OCI-LY7 (cell line): ENCODE measurements at regions not wholly inside any gene's neighbourhood (a gene's known extent, or its start where the extent isn't known, plus 50 kb on each side); places are given as distances from the start of the nearest gene placed in this dataset.

ENCODE experiments used
- BruUV-seq: library from RNA; stranded (reverse); fragments of 400-500 nt; replicated peaks from 2 replicates; lab custom pipeline; 2021; lab: Mats Ljungman, UMichigan
- CTCF ChIA-PET: fragments of 300-600 bp; sonication (Branson Sonifier 250); formaldehyde crosslinking; loops from one replicate; lab custom pipeline; 2022; ENCODE audit warnings: antibody characterized with exemption; ENCODE audit not compliant: unreplicated experiment; lab: Charles Lee
- POLR2A ChIA-PET: fragments of 300-600 bp; sonication (Branson Sonifier 250); formaldehyde crosslinking; loops from one replicate; lab custom pipeline; 2022; ENCODE audit warnings: antibody characterized with exemption; lab: Charles Lee
- DNase-seq: peaks from one replicate; pipeline ENCODE4 v3.0.0-alpha.2; 2015; ENCODE audit warnings: low spot score
- H2AFZ ChIP-seq: fragments of 200-600 bp; sonication (generic), shearing (Covaris generic); 2 replicates; pipeline ENCODE4 v1.6.1; 2014; ENCODE audit warnings: mild to moderate bottlenecking, antibody characterized with exemption, low read length, moderate library complexity
- H3K27ac ChIP-seq: fragments of 200-600 bp; sonication (generic); 2 replicates; pipeline ENCODE4 v1.5.1; 2014; ENCODE audit warnings: mixed run types, low read depth, mild to moderate bottlenecking, moderate library complexity, low read length, inconsistent platforms; ENCODE audit not compliant: poor library complexity, severe bottlenecking
- H3K36me3 ChIP-seq: fragments of 200-600 bp; sonication (generic); 2 replicates; pipeline ENCODE4 v1.6.1; 2014; ENCODE audit warnings: mild to moderate bottlenecking, antibody characterized with exemption, low read length, moderate library complexity, mixed read lengths; ENCODE audit not compliant: insufficient read depth
- H3K4me1 ChIP-seq: fragments of 200-600 bp; sonication (generic); 2 replicates; pipeline ENCODE4 v1.5.1; 2014; ENCODE audit warnings: mild to moderate bottlenecking, low read length; ENCODE audit not compliant: insufficient read depth, poor library complexity, severe bottlenecking
- H3K4me2 ChIP-seq: fragments of 200-600 bp; sonication (generic); 2 replicates; pipeline ENCODE4 v1.6.1; 2014; ENCODE audit warnings: mild to moderate bottlenecking, low read length
- H3K4me3 ChIP-seq: fragments of 200-600 bp; sonication (generic); 2 replicates; pipeline ENCODE4 v1.5.1; 2014; ENCODE audit warnings: mild to moderate bottlenecking, low read depth, low read length; ENCODE audit not compliant: poor library complexity, severe bottlenecking
- H3K79me2 ChIP-seq: fragments of 200-600 bp; sonication (generic); 2 replicates; pipeline ENCODE4 v1.6.1; 2016; ENCODE audit warnings: low read depth, mild to moderate bottlenecking, low read length, moderate library complexity, mixed read lengths; ENCODE audit not compliant: insufficient read depth
- H3K9me2 ChIP-seq: fragments of 200-600 bp; sonication (generic); 2 replicates; pipeline ENCODE4 v1.6.1; 2016; ENCODE audit warnings: mild to moderate bottlenecking, low read length, mixed read lengths; ENCODE audit not compliant: insufficient read depth
- H3K9me3 ChIP-seq: fragments of 200-600 bp; sonication (generic); 2 replicates; pipeline ENCODE4 v1.6.1; 2014; ENCODE audit warnings: mild to moderate bottlenecking, mixed run types, low read length, mixed read lengths
- H4K20me1 ChIP-seq: fragments of 200-600 bp; sonication (generic); 2 replicates; pipeline ENCODE4 v1.6.1; 2014; ENCODE audit warnings: mild to moderate bottlenecking, antibody characterized with exemption, low read length, moderate library complexity, mixed read lengths; ENCODE audit not compliant: insufficient read depth
- EZH2phosphoT487 ChIP-seq: fragments of 200-600 bp; sonication (generic); IDR thresholded peaks from 2 replicates; pipeline ENCODE4 v1.6.1; 2018; ENCODE audit warnings: low read depth, borderline replicate concordance, mild to moderate bottlenecking, mixed run types, antibody characterized with exemption, low read length, moderate library complexity, mixed read lengths
- intact Hi-C: fragments of 100-400 bp; cut with micrococcal nuclease; formaldehyde crosslinking; loops from one replicate; pipeline ENCODE4 v1.10.0; 2022; ENCODE audit not compliant: unreplicated experiment
- TF ChIP-seq, protein P1 (sequence below): fragments of 200-600 bp; sonication (generic); conservative IDR thresholded peaks from 2 replicates; pipeline ENCODE4 v1.5.1; 2014; ENCODE audit warnings: mild to moderate bottlenecking, antibody characterized with exemption, low read length, moderate library complexity, mixed read lengths

DNA sequence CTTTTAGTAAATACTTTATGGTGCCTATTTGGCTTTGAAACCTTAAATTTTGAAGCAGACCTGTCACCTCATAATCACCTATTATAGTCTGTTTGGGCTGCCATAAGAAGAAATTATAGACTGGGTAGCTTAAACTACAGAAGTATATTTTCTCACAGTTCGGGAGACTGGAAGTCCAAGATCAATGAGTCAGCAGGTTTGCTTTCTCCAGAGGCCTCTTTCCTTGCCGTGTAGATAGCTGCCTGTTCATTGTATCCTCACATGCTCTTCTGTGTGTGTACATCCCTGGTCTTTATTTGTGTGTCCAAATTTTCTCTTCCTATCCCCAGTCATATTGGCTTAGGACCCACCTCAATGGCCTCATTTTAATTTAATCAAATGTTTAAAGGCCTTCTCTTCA lies 518.2 kb downstream of the ADGRL2 start:
- intact Hi-C loops: no loop called here
- no peaks in the 10 kb centered on the region for H3K79me2 ChIP-seq
- no peaks in the 10 kb centered on the region for H3K9me3 ChIP-seq
- ChIA-PET POLR2A (interaction anchor here (1.1 kb wide), 1 partner anchor 437 kb away, joined by 3 read pairs; no protein-coding TSS in a partner anchor), CTCF (no interaction called here)
- no peak for TF ChIP-seq EZH2phosphoT487
- TF ChIP-seq, protein P1, sequence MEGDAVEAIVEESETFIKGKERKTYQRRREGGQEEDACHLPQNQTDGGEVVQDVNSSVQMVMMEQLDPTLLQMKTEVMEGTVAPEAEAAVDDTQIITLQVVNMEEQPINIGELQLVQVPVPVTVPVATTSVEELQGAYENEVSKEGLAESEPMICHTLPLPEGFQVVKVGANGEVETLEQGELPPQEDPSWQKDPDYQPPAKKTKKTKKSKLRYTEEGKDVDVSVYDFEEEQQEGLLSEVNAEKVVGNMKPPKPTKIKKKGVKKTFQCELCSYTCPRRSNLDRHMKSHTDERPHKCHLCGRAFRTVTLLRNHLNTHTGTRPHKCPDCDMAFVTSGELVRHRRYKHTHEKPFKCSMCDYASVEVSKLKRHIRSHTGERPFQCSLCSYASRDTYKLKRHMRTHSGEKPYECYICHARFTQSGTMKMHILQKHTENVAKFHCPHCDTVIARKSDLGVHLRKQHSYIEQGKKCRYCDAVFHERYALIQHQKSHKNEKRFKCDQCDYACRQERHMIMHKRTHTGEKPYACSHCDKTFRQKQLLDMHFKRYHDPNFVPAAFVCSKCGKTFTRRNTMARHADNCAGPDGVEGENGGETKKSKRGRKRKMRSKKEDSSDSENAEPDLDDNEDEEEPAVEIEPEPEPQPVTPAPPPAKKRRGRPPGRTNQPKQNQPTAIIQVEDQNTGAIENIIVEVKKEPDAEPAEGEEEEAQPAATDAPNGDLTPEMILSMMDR: no peak
- H3K9me2 ChIP-seq: no peaks in the 10 kb centered on the region
- H3K36me3 ChIP-seq: no peaks in the 10 kb centered on the region
- H3K27ac ChIP-seq: no peak overlapping the region
- H4K20me1 ChIP-seq: no peaks in the 10 kb centered on the region
- no peak overlapping the region for H3K4me2 ChIP-seq
- no peak overlapping the region for H3K4me3 ChIP-seq
- no TSS peak for BruUV-seq
- DNase-seq: no peak
- H2AFZ ChIP-seq: no peak overlapping the region
- H3K4me1 ChIP-seq: no peaks in the 10 kb centered on the region

DNA sequence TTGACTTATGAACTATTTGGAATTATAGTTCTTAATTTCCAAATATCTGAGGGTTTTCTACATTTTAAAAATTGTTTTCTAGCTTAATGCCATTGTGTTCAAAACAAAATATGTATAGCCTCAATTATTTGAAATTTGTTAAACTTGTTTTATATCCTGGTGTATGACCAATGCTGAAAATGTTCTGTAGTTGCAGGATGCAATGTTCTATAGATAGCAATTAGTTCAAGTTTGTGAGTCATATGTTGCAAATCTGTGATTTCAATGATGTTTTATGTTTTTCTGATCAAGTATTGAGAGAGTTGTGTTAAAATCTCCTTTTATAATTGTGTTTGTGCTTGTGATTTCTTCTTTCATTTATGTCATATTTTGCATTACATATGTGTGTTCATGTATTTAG lies 517.5 kb downstream of the ADGRL2 start:
- Histone ChIP-seq H4K20me1 (no peaks in the 10 kb centered on the region), H3K36me3 (no peaks in the 10 kb centered on the region), H3K9me2 (no peaks in the 10 kb centered on the region), H3K4me1 (no peaks in the 10 kb centered on the region), H3K79me2 (no peaks in the 10 kb centered on the region), H3K4me3 (no peak overlapping the region), H3K9me3 (no peaks in the 10 kb centered on the region), H2AFZ (no peak overlapping the region), H3K27ac (no peak overlapping the region), H3K4me2 (no peak overlapping the region)
- no TSS peak for BruUV-seq
- DNase-seq: no peak
- TF ChIP-seq, protein P1: no peak
- TF ChIP-seq EZH2phosphoT487: no peak
- ChIA-PET CTCF (no interaction called here), POLR2A (no interaction called here)
- intact Hi-C loops: no loop called here

DNA sequence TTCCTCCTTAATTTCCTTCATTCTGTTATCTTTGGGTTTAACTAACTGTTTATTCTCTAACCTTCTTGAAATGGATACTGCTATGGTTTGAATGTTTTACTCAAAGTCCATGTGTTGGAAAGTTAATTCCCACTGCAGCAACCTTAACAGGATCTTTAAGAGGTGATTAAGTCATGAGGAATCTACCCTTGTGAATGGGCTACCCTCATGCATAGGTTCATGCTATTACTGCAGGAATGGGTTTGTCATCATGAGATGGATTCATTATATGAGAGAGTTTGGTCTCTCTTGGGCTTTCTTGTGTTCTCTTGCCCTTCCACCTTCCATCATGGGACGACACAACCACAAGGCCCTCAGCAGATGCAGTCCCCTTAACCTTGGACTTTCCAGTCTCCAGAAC lies 516.9 kb downstream of the ADGRL2 start:
- Histone ChIP-seq H3K4me1 (no peaks in the 10 kb centered on the region), H3K4me3 (no peak overlapping the region), H3K4me2 (no peak overlapping the region), H3K36me3 (no peaks in the 10 kb centered on the region), H3K79me2 (no peaks in the 10 kb centered on the region), H3K9me3 (no peaks in the 10 kb centered on the region), H4K20me1 (no peaks in the 10 kb centered on the region), H2AFZ (no peak overlapping the region), H3K27ac (no peak overlapping the region), H3K9me2 (no peaks in the 10 kb centered on the region)
- intact Hi-C loops: no loop called here
- no peak for DNase-seq
- CTCF ChIA-PET: no interaction called here
- TF ChIP-seq EZH2phosphoT487: no peak
- TF ChIP-seq, protein P1: no peak
- BruUV-seq: no TSS peak
- POLR2A ChIA-PET: no interaction called here
